ENCODE measurements at regions not wholly inside any gene's neighbourhood (a gene's known extent, or its start where the extent isn't known, plus 50 kb on each side); places are given as distances from the start of the nearest gene placed in this dataset.

DNA sequence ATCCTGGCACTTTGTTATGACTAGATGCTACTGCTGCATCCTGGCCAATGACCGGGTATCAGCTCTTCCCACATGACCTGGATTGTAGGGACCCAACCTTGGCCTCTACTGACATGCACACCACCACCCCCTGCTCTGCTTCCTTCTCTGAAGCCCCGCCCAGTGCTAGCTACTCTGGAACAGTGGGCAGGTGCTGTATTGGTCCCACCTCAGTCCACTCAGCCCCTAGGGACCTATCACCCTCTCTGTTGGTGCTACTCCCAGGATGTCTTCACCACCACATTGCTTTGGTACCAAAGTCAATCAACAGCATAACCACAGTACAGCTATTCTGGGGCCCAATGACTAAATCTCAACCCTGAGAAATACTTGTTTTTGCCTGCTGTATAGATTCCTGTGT lies 170.2 kb upstream of the PRICKLE2 start:
- Histone ChIP-seq H3K4me3 (ENCODE audit: low read length) (no peak overlapping the region), H3K27me3 (ENCODE audit: control insufficient read depth, insufficient read depth, low read length) (no peaks in the 10 kb centered on the region), H3K4me1 (ENCODE audit: control insufficient read depth, insufficient read depth, low read length) (peaks cover 7% of the 10 kb centered on the region), H3K36me3 (ENCODE audit: control insufficient read depth, insufficient read depth, low read length) (no peaks in the 10 kb centered on the region), H3K9me3 (replicated peaks; ENCODE audit: control insufficient read depth, low read depth, low read length) (no peaks in the 10 kb centered on the region), H3K27ac (ENCODE audit: low read length) (no peak overlapping the region)
- no peak for DNase-seq
- 78% methylated on average over 2 of the region's 2 CpGs for WGBS (ENCODE audit: insufficient coverage)

DNA sequence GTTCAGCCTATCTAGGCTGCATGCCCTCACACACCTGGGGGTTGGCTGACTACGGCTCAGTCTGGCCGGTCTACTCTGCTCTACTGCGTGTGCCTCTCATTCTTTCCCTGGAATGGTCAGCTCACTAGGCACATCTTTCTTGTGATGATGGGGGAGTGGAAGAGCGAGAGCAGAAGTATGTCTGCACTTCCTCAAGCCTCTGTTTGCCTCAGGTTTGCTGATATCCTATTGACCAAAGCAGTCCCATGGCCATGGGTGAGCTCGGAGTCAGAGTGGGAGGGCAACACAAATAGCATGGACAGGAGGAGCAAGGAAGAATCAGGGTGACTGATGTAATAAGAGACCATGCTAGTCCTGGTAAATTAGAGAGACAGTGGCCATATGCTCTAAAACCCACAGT lies 167.9 kb upstream of the PRICKLE2 start:
- peaks cover 3% of the 10 kb centered on the region for H3K4me1 ChIP-seq (ENCODE audit: control insufficient read depth, insufficient read depth, low read length)
- no peak for DNase-seq
- no peaks in the 10 kb centered on the region for H3K27me3 ChIP-seq (ENCODE audit: control insufficient read depth, insufficient read depth, low read length)
- 92% methylated on average over 3 of the region's 5 CpGs for WGBS (ENCODE audit: insufficient coverage)
- H3K9me3 ChIP-seq (replicated peaks; ENCODE audit: control insufficient read depth, low read depth, low read length): no peaks in the 10 kb centered on the region
- H3K36me3 ChIP-seq (ENCODE audit: control insufficient read depth, insufficient read depth, low read length): no peaks in the 10 kb centered on the region
- H3K27ac ChIP-seq (ENCODE audit: low read length): no peak overlapping the region
- no peak overlapping the region for H3K4me3 ChIP-seq (ENCODE audit: low read length)

DNA sequence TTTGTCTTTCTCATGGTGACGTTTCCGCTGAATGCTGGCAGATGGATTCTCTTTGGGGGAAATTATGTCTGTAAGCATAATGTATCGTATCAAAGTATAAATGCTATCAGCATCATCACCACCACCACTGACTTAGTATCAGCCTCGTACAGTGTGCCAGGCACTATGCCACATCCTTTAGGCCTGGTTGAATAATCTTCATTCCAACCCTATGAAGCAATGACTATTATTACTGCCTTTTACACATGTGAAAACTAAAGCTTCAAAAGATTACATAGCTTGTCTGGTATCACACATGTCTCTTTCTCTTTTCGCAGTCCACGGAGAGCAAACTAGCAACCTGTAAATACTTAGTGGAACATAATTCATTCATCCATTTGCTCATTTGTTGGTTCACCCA lies 166.7 kb upstream of the PRICKLE2 start:
- Histone ChIP-seq H3K36me3 (ENCODE audit: control insufficient read depth, insufficient read depth, low read length) (no peaks in the 10 kb centered on the region), H3K9me3 (replicated peaks; ENCODE audit: control insufficient read depth, low read depth, low read length) (no peaks in the 10 kb centered on the region), H3K4me3 (ENCODE audit: low read length) (no peak overlapping the region), H3K4me1 (ENCODE audit: control insufficient read depth, insufficient read depth, low read length) (no peaks in the 10 kb centered on the region), H3K27me3 (ENCODE audit: control insufficient read depth, insufficient read depth, low read length) (no peaks in the 10 kb centered on the region), H3K27ac (ENCODE audit: low read length) (no peak overlapping the region)
- DNase-seq: no peak
- WGBS (ENCODE audit: insufficient coverage): 73% methylated on average over 3 of the region's 6 CpGs

- Histone ChIP-seq H3K9me3 (replicated peaks; ENCODE audit: control insufficient read depth, low read depth, low read length) (no peaks in the 10 kb centered on the region), H3K27ac (ENCODE audit: low read length) (no peak overlapping the region), H3K27me3 (ENCODE audit: control insufficient read depth, insufficient read depth, low read length) (no peaks in the 10 kb centered on the region), H3K4me1 (ENCODE audit: control insufficient read depth, insufficient read depth, low read length) (no peaks in the 10 kb centered on the region), H3K4me3 (ENCODE audit: low read length) (no peak overlapping the region), H3K36me3 (ENCODE audit: control insufficient read depth, insufficient read depth, low read length) (no peaks in the 10 kb centered on the region)
- DNase-seq: no peak
These were observed 165.6 kb upstream of the PRICKLE2 start for GRCh38 chr3:64390893-64391292.

DNA sequence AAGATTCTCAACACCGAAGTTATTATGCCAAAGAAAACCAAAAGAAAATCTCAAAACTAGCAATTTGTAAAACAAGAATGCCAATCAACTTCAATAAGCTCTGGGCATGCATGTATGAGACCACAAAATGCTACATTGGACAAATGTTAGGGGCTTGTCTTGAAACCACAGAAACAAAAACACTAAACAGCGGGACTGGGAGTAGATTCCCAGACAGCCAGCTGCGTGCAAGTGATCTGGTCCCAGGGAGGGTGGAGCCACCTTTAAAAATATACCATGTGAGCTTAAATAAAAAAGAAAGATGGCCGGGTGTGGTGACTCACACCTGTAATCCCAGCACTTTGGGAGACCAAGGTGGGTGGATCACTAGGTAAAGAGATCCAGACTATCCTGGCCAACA lies 163.6 kb upstream of the PRICKLE2 start:
- 100% methylated on average over 1 of the region's 4 CpGs for WGBS (ENCODE audit: insufficient coverage)
- H3K27ac ChIP-seq (ENCODE audit: low read length): no peak overlapping the region
- no peak overlapping the region for H3K4me3 ChIP-seq (ENCODE audit: low read length)

DNA sequence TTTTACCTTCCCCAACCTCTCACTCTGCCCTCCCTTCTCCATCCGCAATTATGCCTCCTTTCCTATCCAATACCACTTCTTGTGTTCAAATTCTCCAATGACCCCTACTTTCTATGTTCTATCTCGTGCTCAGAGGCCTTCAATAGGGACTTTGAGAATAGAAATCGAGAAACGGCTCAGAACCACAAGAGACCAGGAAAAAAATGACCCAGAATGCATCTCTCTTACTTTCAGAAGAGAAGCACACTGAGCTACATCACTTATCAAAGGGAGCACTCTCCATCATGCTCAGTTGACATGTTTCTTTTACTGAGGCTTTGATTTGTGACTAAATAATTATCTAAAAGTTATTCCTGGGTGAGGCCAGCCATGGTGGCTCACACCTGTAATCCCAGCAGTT lies 162.4 kb upstream of the PRICKLE2 start:
- whole genome bisulfite sequencing (ENCODE audit: insufficient coverage): 100% methylated on average over 1 of the region's 4 CpGs
- no peak overlapping the region for H3K27ac ChIP-seq (ENCODE audit: low read length)
- H3K27me3 ChIP-seq (ENCODE audit: control insufficient read depth, insufficient read depth, low read length): no peaks in the 10 kb centered on the region
- DNase-seq: no peak
- H3K4me1 ChIP-seq (ENCODE audit: control insufficient read depth, insufficient read depth, low read length): no peaks in the 10 kb centered on the region
- H3K9me3 ChIP-seq (replicated peaks; ENCODE audit: control insufficient read depth, low read depth, low read length): no peaks in the 10 kb centered on the region
- H3K36me3 ChIP-seq (ENCODE audit: control insufficient read depth, insufficient read depth, low read length): no peaks in the 10 kb centered on the region
- no peak overlapping the region for H3K4me3 ChIP-seq (ENCODE audit: low read length)

More for the DNA sequence above, 163.6 kb upstream of the PRICKLE2 start:
- no peaks in the 10 kb centered on the region for H3K27me3 ChIP-seq (ENCODE audit: control insufficient read depth, insufficient read depth, low read length)
- DNase-seq: no peak
- no peaks in the 10 kb centered on the region for H3K4me1 ChIP-seq (ENCODE audit: control insufficient read depth, insufficient read depth, low read length)
- no peaks in the 10 kb centered on the region for H3K36me3 ChIP-seq (ENCODE audit: control insufficient read depth, insufficient read depth, low read length)
- no peaks in the 10 kb centered on the region for H3K9me3 ChIP-seq (replicated peaks; ENCODE audit: control insufficient read depth, low read depth, low read length)

GRCh38 chr3:64385277-64385676 lies 160.0 kb upstream of the PRICKLE2 start:
- H3K27me3 ChIP-seq (ENCODE audit: control insufficient read depth, insufficient read depth, low read length): no peaks in the 10 kb centered on the region
- H3K4me1 ChIP-seq (ENCODE audit: control insufficient read depth, insufficient read depth, low read length): no peaks in the 10 kb centered on the region
- H3K36me3 ChIP-seq (ENCODE audit: control insufficient read depth, insufficient read depth, low read length): no peaks in the 10 kb centered on the region
- no peaks in the 10 kb centered on the region for H3K9me3 ChIP-seq (replicated peaks; ENCODE audit: control insufficient read depth, low read depth, low read length)
- H3K27ac ChIP-seq (ENCODE audit: low read length): no peak overlapping the region
- no peak overlapping the region for H3K4me3 ChIP-seq (ENCODE audit: low read length)
- no peak for DNase-seq
- no CpG with 5 or more reads among the region's 5 CpGs for WGBS (ENCODE audit: insufficient coverage)

GRCh38 chr3:64384561-64384960 lies 159.3 kb upstream of the PRICKLE2 start:
- Histone ChIP-seq H3K4me1 (ENCODE audit: control insufficient read depth, insufficient read depth, low read length) (no peaks in the 10 kb centered on the region), H3K27ac (ENCODE audit: low read length) (no peak overlapping the region), H3K4me3 (ENCODE audit: low read length) (no peak overlapping the region), H3K27me3 (ENCODE audit: control insufficient read depth, insufficient read depth, low read length) (no peaks in the 10 kb centered on the region), H3K36me3 (ENCODE audit: control insufficient read depth, insufficient read depth, low read length) (no peaks in the 10 kb centered on the region), H3K9me3 (replicated peaks; ENCODE audit: control insufficient read depth, low read depth, low read length) (no peaks in the 10 kb centered on the region)
- DNase-seq: no peak
- WGBS (ENCODE audit: insufficient coverage): no CpG with 5 or more reads among the region's 3 CpGs

DNA sequence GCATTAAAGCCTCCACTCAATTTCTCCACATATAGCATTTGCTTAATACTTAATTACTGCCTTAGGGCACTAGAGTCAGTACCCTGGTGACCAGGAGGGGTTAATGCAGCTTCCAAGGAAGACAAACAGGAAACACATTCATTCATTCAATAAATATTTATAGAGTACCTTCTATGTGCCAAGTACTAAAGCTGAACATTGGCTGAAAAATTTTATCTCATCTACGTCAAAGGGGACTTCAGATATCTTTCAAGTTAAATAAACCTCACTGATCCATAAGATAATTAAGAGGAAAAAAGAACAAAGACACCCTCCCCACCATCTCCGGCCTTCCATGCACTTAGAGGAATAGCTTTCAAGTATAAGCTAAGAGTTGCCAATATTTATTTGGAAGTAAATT lies 156.9 kb upstream of the PRICKLE2 start:
- no peaks in the 10 kb centered on the region for H3K9me3 ChIP-seq (replicated peaks; ENCODE audit: control insufficient read depth, low read depth, low read length)
- H3K27me3 ChIP-seq (ENCODE audit: control insufficient read depth, insufficient read depth, low read length): no peaks in the 10 kb centered on the region
- no peaks in the 10 kb centered on the region for H3K36me3 ChIP-seq (ENCODE audit: control insufficient read depth, insufficient read depth, low read length)
- no CpG with 5 or more reads among the region's 2 CpGs for WGBS (ENCODE audit: insufficient coverage)
- no peak overlapping the region for H3K27ac ChIP-seq (ENCODE audit: low read length)
- no peak overlapping the region for H3K4me3 ChIP-seq (ENCODE audit: low read length)
- no peaks in the 10 kb centered on the region for H3K4me1 ChIP-seq (ENCODE audit: control insufficient read depth, insufficient read depth, low read length)
- DNase-seq: no peak

- no peak for DNase-seq
- Histone ChIP-seq H3K27ac (ENCODE audit: low read length) (no peak overlapping the region), H3K4me3 (ENCODE audit: low read length) (no peak overlapping the region), H3K4me1 (ENCODE audit: control insufficient read depth, insufficient read depth, low read length) (no peaks in the 10 kb centered on the region), H3K27me3 (ENCODE audit: control insufficient read depth, insufficient read depth, low read length) (no peaks in the 10 kb centered on the region), H3K9me3 (replicated peaks; ENCODE audit: control insufficient read depth, low read depth, low read length) (no peaks in the 10 kb centered on the region), H3K36me3 (ENCODE audit: control insufficient read depth, insufficient read depth, low read length) (no peaks in the 10 kb centered on the region)
- 43% methylated on average over 1 of the region's 4 CpGs for WGBS (ENCODE audit: insufficient coverage)
These were observed 156.1 kb upstream of the PRICKLE2 start for GRCh38 chr3:64381367-64381766.

DNA sequence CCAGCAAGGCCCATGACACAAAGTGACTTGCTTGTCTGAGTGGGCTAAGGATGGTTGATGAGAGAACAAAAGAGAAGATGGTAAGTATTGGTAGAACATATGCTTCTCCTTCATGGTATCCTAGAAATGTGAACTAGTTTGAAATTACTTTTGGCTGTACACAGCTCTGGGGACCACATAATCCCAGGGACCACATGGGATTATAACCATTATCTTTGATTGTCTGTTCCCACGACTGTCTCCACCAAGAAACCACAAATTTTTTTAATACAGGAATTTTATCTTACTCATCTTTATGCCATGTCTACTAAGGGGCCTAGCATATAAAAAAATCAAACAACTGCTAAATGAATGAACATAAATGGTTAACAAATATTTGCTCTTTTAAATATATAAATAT lies 155.3 kb upstream of the PRICKLE2 start:
- Histone ChIP-seq H3K4me3 (ENCODE audit: low read length) (no peak overlapping the region), H3K27me3 (ENCODE audit: control insufficient read depth, insufficient read depth, low read length) (no peaks in the 10 kb centered on the region), H3K36me3 (ENCODE audit: control insufficient read depth, insufficient read depth, low read length) (no peaks in the 10 kb centered on the region), H3K27ac (ENCODE audit: low read length) (no peak overlapping the region), H3K9me3 (replicated peaks; ENCODE audit: control insufficient read depth, low read depth, low read length) (peaks cover 2% of the 10 kb centered on the region), H3K4me1 (ENCODE audit: control insufficient read depth, insufficient read depth, low read length) (no peaks in the 10 kb centered on the region)
- WGBS (ENCODE audit: insufficient coverage): no CpG with 5 or more reads among the region's 1 CpG
- DNase-seq: no peak
